WTC11 (cell line): ENCODE measurements at regions not wholly inside any gene's neighbourhood (a gene's known extent, or its start where the extent isn't known, plus 50 kb on each side); places are given as distances from the start of the nearest gene placed in this dataset.

Source experiments
- ATAC-seq: fragments of 200-7000 bp; cut with Tn5 transposase; 2 replicates; pipeline ENCODE4 v1.10.0; 2021; ENCODE audit warnings: mild to moderate bottlenecking, moderate library complexity
- CTCF ChIA-PET: fragments of 300-600 bp; sonication (Branson Sonifier 250); formaldehyde crosslinking; loops from one replicate; lab custom pipeline; 2021; ENCODE audit warnings: antibody characterized with exemption; lab: Charles Lee
- POLR2A ChIA-PET: fragments of 350-600 bp; sonication (Branson Sonifier 250); formaldehyde crosslinking; loops from one replicate; lab custom pipeline; 2021; ENCODE audit warnings: antibody characterized with exemption; lab: Charles Lee
- DNase-seq: peaks from one replicate; pipeline ENCODE4 v3.0.0; 2021; ENCODE audit warnings: low spot score
- H3K27ac Mint-ChIP-seq: 2 replicates; pipeline ENCODE4 v1.8.0; 2021; ENCODE audit warnings: mixed read lengths
- H3K27me3 Mint-ChIP-seq: 2 replicates; pipeline ENCODE4 v1.8.0; 2021; ENCODE audit warnings: low read depth, mild to moderate bottlenecking, moderate library complexity, mixed read lengths
- H3K36me3 Mint-ChIP-seq: 2 replicates; pipeline ENCODE4 v1.8.0; 2021; ENCODE audit warnings: mixed read lengths
- H3K4me1 Mint-ChIP-seq: 2 replicates; pipeline ENCODE4 v1.8.0; 2022; ENCODE audit warnings: mixed read lengths
- H3K4me3 Mint-ChIP-seq: 2 replicates; pipeline ENCODE4 v1.8.0; 2021; ENCODE audit warnings: mild to moderate bottlenecking, moderate library complexity, mixed read lengths
- H3K9me3 Mint-ChIP-seq: 2 replicates; pipeline ENCODE4 v1.8.0; 2021; ENCODE audit warnings: mixed read lengths
- CDX4 ChIP-seq: fragments of 250-450 bp; sonication (Bioruptor Pico); IDR thresholded peaks from 2 replicates; pipeline ENCODE4 v1.9.0; 2021; ENCODE audit warnings: moderate library complexity, mild to moderate bottlenecking, inconsistent platforms, borderline replicate concordance
- E2F1 ChIP-seq: sonication (generic); formaldehyde crosslinking; IDR thresholded peaks from 2 replicates; pipeline ENCODE4 v1.8.0; 2022; ENCODE audit warnings: mild to moderate bottlenecking, missing genetic modification reagents
- E2F5 ChIP-seq: sonication (generic); formaldehyde crosslinking; IDR thresholded peaks from 2 replicates; pipeline ENCODE4 v1.8.1; 2022; ENCODE audit warnings: mild to moderate bottlenecking, moderate library complexity, missing genetic modification reagents
- EMX1 ChIP-seq: fragments of 250-450 bp; sonication (Bioruptor Pico); IDR thresholded peaks from 2 replicates; pipeline ENCODE4 v1.8.0; 2021; ENCODE audit warnings: mild to moderate bottlenecking
- FOXJ3 ChIP-seq: sonication (generic); formaldehyde crosslinking; IDR thresholded peaks from 2 replicates; pipeline ENCODE4 v1.9.0; 2021; ENCODE audit warnings: missing genetic modification reagents, mild to moderate bottlenecking, borderline replicate concordance
- MLX ChIP-seq: sonication (generic); formaldehyde crosslinking; IDR thresholded peaks from 2 replicates; pipeline ENCODE4 v1.8.1; 2023; ENCODE audit warnings: mild to moderate bottlenecking, missing genetic modification reagents, moderate library complexity
- MXD4 ChIP-seq: fragments of 250-450 bp; sonication (Bioruptor Pico); IDR thresholded peaks from 2 replicates; pipeline ENCODE4 v1.8.0; 2021; ENCODE audit warnings: mild to moderate bottlenecking, moderate library complexity, borderline replicate concordance
- NFATC4 ChIP-seq: fragments of 250-450 bp; sonication (Bioruptor Pico); IDR thresholded peaks from 2 replicates; pipeline ENCODE4 v1.9.0; 2021; ENCODE audit warnings: mild to moderate bottlenecking
- NR2C2 ChIP-seq: sonication (generic); formaldehyde crosslinking; IDR thresholded peaks from 2 replicates; pipeline ENCODE4 v1.8.0; 2022; ENCODE audit warnings: mild to moderate bottlenecking, missing genetic modification reagents
- SOX15 ChIP-seq: fragments of 250-450 bp; sonication (Bioruptor Pico); IDR thresholded peaks from 2 replicates; pipeline ENCODE4 v1.9.0; 2021; ENCODE audit warnings: mild to moderate bottlenecking
- TEAD4 ChIP-seq: sonication (generic); formaldehyde crosslinking; IDR thresholded peaks from 2 replicates; pipeline ENCODE4 v1.8.0; 2022; ENCODE audit warnings: mild to moderate bottlenecking, missing genetic modification reagents
- ZNF219 ChIP-seq: sonication (generic); formaldehyde crosslinking; IDR thresholded peaks from 2 replicates; pipeline ENCODE4 v1.8.0; 2023; ENCODE audit warnings: missing genetic modification reagents, mild to moderate bottlenecking, borderline replicate concordance
- ZNF396 ChIP-seq: fragments of 250-450 bp; sonication (Bioruptor Pico); IDR thresholded peaks from 2 replicates; pipeline ENCODE4 v1.8.0; 2021; ENCODE audit warnings: mild to moderate bottlenecking, moderate library complexity, borderline replicate concordance
- ZNF423 ChIP-seq: fragments of 250-450 bp; sonication (Bioruptor Pico); IDR thresholded peaks from 2 replicates; pipeline ENCODE4 v2.1.2; 2022; ENCODE audit warnings: mild to moderate bottlenecking, moderate library complexity
- ZNF671 ChIP-seq: fragments of 250-450 bp; sonication (Bioruptor Pico); IDR thresholded peaks from 2 replicates; pipeline ENCODE4 v1.8.0; 2021; ENCODE audit warnings: mild to moderate bottlenecking
- ZSCAN18 ChIP-seq: fragments of 250-450 bp; sonication (Bioruptor Pico); IDR thresholded peaks from 2 replicates; pipeline ENCODE4 v2.1.2; 2022; ENCODE audit warnings: mild to moderate bottlenecking, moderate library complexity
- TF ChIP-seq, protein P1 (sequence below): fragments of 250-450 bp; sonication (Bioruptor Pico); IDR thresholded peaks from 2 replicates; pipeline ENCODE4 v1.9.0; 2021; ENCODE audit warnings: mild to moderate bottlenecking, borderline replicate concordance
- TF ChIP-seq, protein P2 (sequence below): sonication (generic); formaldehyde crosslinking; IDR thresholded peaks from 2 replicates; pipeline ENCODE4 v1.8.0; 2022; ENCODE audit warnings: mild to moderate bottlenecking, missing genetic modification reagents
- TF ChIP-seq, protein P3 (sequence below): sonication (generic); formaldehyde crosslinking; conservative IDR thresholded peaks from 2 replicates; pipeline ENCODE4 v1.8.1; 2022; ENCODE audit warnings: mild to moderate bottlenecking, missing genetic modification reagents
- TF ChIP-seq, protein P4 (sequence below): sonication (generic); formaldehyde crosslinking; IDR thresholded peaks from 2 replicates; pipeline ENCODE4 v1.8.0; 2022; ENCODE audit warnings: mild to moderate bottlenecking, missing genetic modification reagents
- TF ChIP-seq, protein P5 (sequence below): sonication (generic); formaldehyde crosslinking; IDR thresholded peaks from 2 replicates; pipeline ENCODE4 v1.8.1; 2023; ENCODE audit warnings: mild to moderate bottlenecking, missing genetic modification reagents, borderline replicate concordance

DNA sequence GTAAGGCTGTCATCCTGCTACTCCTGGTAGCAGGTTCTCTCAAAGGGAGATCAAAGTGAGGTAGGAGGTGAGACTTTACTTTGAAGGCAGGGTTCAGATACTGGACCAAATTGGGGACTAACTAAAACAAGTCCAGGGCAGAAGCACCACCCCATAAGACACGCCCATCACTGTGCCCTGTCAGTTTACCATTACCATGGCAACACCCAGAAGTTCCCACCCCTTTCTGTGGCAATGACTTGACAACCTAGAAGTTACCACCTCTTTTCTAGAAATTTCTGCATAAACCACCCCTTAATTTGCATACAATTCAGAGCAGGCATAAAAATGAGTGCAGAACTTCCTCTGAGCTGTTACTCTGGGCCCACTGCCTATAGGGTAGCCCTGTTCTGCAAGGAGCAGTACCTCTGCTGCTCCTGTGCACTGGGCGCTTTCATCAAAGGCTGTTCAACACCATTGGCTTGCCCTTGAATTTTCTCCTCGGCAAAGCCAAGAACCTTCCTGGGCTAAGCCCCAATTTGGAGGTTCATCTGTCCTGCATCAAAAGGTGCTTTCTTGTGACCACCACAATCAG lies 64.8 kb upstream of the MAX start (continued):
- TF ChIP-seq, protein P1, sequence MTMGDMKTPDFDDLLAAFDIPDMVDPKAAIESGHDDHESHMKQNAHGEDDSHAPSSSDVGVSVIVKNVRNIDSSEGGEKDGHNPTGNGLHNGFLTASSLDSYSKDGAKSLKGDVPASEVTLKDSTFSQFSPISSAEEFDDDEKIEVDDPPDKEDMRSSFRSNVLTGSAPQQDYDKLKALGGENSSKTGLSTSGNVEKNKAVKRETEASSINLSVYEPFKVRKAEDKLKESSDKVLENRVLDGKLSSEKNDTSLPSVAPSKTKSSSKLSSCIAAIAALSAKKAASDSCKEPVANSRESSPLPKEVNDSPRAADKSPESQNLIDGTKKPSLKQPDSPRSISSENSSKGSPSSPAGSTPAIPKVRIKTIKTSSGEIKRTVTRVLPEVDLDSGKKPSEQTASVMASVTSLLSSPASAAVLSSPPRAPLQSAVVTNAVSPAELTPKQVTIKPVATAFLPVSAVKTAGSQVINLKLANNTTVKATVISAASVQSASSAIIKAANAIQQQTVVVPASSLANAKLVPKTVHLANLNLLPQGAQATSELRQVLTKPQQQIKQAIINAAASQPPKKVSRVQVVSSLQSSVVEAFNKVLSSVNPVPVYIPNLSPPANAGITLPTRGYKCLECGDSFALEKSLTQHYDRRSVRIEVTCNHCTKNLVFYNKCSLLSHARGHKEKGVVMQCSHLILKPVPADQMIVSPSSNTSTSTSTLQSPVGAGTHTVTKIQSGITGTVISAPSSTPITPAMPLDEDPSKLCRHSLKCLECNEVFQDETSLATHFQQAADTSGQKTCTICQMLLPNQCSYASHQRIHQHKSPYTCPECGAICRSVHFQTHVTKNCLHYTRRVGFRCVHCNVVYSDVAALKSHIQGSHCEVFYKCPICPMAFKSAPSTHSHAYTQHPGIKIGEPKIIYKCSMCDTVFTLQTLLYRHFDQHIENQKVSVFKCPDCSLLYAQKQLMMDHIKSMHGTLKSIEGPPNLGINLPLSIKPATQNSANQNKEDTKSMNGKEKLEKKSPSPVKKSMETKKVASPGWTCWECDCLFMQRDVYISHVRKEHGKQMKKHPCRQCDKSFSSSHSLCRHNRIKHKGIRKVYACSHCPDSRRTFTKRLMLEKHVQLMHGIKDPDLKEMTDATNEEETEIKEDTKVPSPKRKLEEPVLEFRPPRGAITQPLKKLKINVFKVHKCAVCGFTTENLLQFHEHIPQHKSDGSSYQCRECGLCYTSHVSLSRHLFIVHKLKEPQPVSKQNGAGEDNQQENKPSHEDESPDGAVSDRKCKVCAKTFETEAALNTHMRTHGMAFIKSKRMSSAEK = no peak
- TF ChIP-seq, protein P2, sequence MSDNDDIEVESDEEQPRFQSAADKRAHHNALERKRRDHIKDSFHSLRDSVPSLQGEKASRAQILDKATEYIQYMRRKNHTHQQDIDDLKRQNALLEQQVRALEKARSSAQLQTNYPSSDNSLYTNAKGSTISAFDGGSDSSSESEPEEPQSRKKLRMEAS = no peak
- TF ChIP-seq MLX (CRISPR knock-in tag) = no peak
- no peak for TF ChIP-seq E2F1 (CRISPR knock-in tag)
- TF ChIP-seq CDX4 (CRISPR knock-in tag) = no peak
- TF ChIP-seq SOX15 (CRISPR knock-in tag) = no peak
- no peak for TF ChIP-seq TEAD4 (CRISPR knock-in tag)
- no peak for TF ChIP-seq ZNF219 (CRISPR knock-in tag)
- TF ChIP-seq, protein P3, sequence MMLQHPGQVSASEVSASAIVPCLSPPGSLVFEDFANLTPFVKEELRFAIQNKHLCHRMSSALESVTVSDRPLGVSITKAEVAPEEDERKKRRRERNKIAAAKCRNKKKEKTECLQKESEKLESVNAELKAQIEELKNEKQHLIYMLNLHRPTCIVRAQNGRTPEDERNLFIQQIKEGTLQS (CRISPR knock-in tag) = no peak

GRCh38 chr14:65168840-65169239 lies 66.5 kb upstream of the MAX start:
- no peaks in the 10 kb centered on the region for H3K36me3 Mint-ChIP-seq
- ChIA-PET CTCF (interaction anchor here (0.9 to 1.6 kb wide), 6 partner anchors 12 to 657 kb away, joined by 3 to 4 read pairs (median 3); no protein-coding TSS in a partner anchor), POLR2A (no interaction called here)
- no peaks in the 10 kb centered on the region; the same call in 1 of the 2 replicates for H3K27me3 Mint-ChIP-seq
- no peak overlapping the region for H3K27ac Mint-ChIP-seq
- H3K4me1 Mint-ChIP-seq = peaks cover 17% of the 10 kb centered on the region
- DNase-seq (no peak), ATAC-seq (peak; percentile 40)
- H3K4me3 Mint-ChIP-seq = no peak overlapping the region
- no peaks in the 10 kb centered on the region for H3K9me3 Mint-ChIP-seq
- no peak for TF ChIP-seq NFATC4 (CRISPR knock-in tag)
- no peak for TF ChIP-seq E2F5 (CRISPR knock-in tag)
- no peak for TF ChIP-seq ZNF396 (CRISPR knock-in tag)
- TF ChIP-seq FOXJ3 (CRISPR knock-in tag) = no peak
- no peak for TF ChIP-seq NR2C2 (CRISPR knock-in tag)
- TF ChIP-seq MXD4 (CRISPR knock-in tag) = no peak
- TF ChIP-seq, protein P4, sequence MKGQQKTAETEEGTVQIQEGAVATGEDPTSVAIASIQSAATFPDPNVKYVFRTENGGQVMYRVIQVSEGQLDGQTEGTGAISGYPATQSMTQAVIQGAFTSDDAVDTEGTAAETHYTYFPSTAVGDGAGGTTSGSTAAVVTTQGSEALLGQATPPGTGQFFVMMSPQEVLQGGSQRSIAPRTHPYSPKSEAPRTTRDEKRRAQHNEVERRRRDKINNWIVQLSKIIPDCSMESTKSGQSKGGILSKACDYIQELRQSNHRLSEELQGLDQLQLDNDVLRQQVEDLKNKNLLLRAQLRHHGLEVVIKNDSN (CRISPR knock-in tag) = peak; percentile 86
- TF ChIP-seq EMX1 (CRISPR knock-in tag) = no peak
- TF ChIP-seq ZNF671 = no peak
- TF ChIP-seq, protein P5, sequence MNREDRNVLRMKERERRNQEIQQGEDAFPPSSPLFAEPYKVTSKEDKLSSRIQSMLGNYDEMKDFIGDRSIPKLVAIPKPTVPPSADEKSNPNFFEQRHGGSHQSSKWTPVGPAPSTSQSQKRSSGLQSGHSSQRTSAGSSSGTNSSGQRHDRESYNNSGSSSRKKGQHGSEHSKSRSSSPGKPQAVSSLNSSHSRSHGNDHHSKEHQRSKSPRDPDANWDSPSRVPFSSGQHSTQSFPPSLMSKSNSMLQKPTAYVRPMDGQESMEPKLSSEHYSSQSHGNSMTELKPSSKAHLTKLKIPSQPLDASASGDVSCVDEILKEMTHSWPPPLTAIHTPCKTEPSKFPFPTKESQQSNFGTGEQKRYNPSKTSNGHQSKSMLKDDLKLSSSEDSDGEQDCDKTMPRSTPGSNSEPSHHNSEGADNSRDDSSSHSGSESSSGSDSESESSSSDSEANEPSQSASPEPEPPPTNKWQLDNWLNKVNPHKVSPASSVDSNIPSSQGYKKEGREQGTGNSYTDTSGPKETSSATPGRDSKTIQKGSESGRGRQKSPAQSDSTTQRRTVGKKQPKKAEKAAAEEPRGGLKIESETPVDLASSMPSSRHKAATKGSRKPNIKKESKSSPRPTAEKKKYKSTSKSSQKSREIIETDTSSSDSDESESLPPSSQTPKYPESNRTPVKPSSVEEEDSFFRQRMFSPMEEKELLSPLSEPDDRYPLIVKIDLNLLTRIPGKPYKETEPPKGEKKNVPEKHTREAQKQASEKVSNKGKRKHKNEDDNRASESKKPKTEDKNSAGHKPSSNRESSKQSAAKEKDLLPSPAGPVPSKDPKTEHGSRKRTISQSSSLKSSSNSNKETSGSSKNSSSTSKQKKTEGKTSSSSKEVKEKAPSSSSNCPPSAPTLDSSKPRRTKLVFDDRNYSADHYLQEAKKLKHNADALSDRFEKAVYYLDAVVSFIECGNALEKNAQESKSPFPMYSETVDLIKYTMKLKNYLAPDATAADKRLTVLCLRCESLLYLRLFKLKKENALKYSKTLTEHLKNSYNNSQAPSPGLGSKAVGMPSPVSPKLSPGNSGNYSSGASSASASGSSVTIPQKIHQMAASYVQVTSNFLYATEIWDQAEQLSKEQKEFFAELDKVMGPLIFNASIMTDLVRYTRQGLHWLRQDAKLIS = no peak
- TF ChIP-seq ZNF423 (CRISPR knock-in tag) = no peak
- no peak for TF ChIP-seq ZSCAN18 (CRISPR knock-in tag)
